GM23338 (cell line): ENCODE measurements at regions not wholly inside any gene's neighbourhood (a gene's known extent, or its start where the extent isn't known, plus 50 kb on each side); places are given as distances from the start of the nearest gene placed in this dataset.

Experiments used
- ATAC-seq: fragments of 200-7000 bp; cut with Tn5 transposase; 3 replicates; pipeline ENCODE4 v1.9.1; 2020
- DNase-seq: peaks from one replicate; pipeline ENCODE4 v3.0.0-alpha.2; 2015; ENCODE audit warnings: low spot score
- H2AFZ ChIP-seq: fragments of 200-600 bp; sonication (generic); 2 replicates; pipeline ENCODE4 v1.8.0; 2016; ENCODE audit warnings: antibody characterized with exemption, mild to moderate bottlenecking, moderate library complexity
- H3F3A ChIP-seq: fragments of 200-600 bp; sonication (generic); replicated peaks from 2 replicates; pipeline ENCODE4 v1.8.0; 2017; ENCODE audit warnings: antibody characterized with exemption, mixed run types, low read depth
- H3K27ac ChIP-seq: fragments of 200-600 bp; sonication (generic); 2 replicates; pipeline ENCODE4 v1.6.1; 2016; ENCODE audit warnings: low read depth
- H3K27me3 ChIP-seq: fragments of 200-600 bp; sonication (generic); 2 replicates; pipeline ENCODE4 v1.8.0; 2016; ENCODE audit warnings: mild to moderate bottlenecking, mixed run types, moderate library complexity; ENCODE audit not compliant: insufficient read depth
- H3K36me3 ChIP-seq: fragments of 200-600 bp; sonication (generic); 2 replicates; pipeline ENCODE4 v1.8.0; 2016; ENCODE audit warnings: mild to moderate bottlenecking; ENCODE audit not compliant: insufficient read depth
- H3K4me1 ChIP-seq: fragments of 200-600 bp; sonication (generic); 2 replicates; pipeline ENCODE4 v1.8.0; 2016; ENCODE audit warnings: mild to moderate bottlenecking, moderate library complexity; ENCODE audit not compliant: insufficient read depth
- H3K4me2 ChIP-seq: fragments of 200-600 bp; sonication (generic); 2 replicates; pipeline ENCODE4 v1.7.1; 2017; ENCODE audit warnings: mixed run types
- H3K4me3 ChIP-seq: fragments of 200-600 bp; sonication (generic); 2 replicates; pipeline ENCODE4 v1.6.1; 2016; ENCODE audit warnings: mixed run types
- H3K79me2 ChIP-seq: fragments of 200-600 bp; sonication (generic); replicated peaks from 2 replicates; pipeline ENCODE4 v1.8.0; 2017; ENCODE audit warnings: mild to moderate bottlenecking; ENCODE audit not compliant: insufficient read depth
- H3K9me2 ChIP-seq: fragments of 200-600 bp; sonication (generic); 2 replicates; pipeline ENCODE4 v1.8.0; 2017; ENCODE audit not compliant: insufficient read depth
- H4K20me1 ChIP-seq: fragments of 200-600 bp; sonication (generic); replicated peaks from 2 replicates; pipeline ENCODE4 v1.8.0; 2017; ENCODE audit warnings: mild to moderate bottlenecking; ENCODE audit not compliant: insufficient read depth
- H3K27ac Mint-ChIP-seq: 2 replicates; pipeline ENCODE4 v1.8.0; 2020; ENCODE audit warnings: inconsistent platforms, mild to moderate bottlenecking, moderate library complexity, mixed read lengths
- H3K27me3 Mint-ChIP-seq: 3 replicates; pipeline ENCODE4 v1.8.0; 2022; ENCODE audit warnings: low read depth, mild to moderate bottlenecking, moderate library complexity, mixed read lengths, inconsistent platforms; ENCODE audit not compliant: insufficient read depth, poor library complexity
- H3K36me3 Mint-ChIP-seq: 3 replicates; pipeline ENCODE4 v1.8.0; 2021; ENCODE audit warnings: low read depth, mild to moderate bottlenecking, inconsistent platforms, moderate library complexity, mixed read lengths
- H3K4me1 Mint-ChIP-seq: 3 replicates; pipeline ENCODE4 v1.8.0; 2020; ENCODE audit warnings: mild to moderate bottlenecking, inconsistent platforms, mixed read lengths
- H3K4me3 Mint-ChIP-seq: 3 replicates; pipeline ENCODE4 v1.8.0; 2021; ENCODE audit warnings: moderate library complexity, mild to moderate bottlenecking, inconsistent platforms, mixed read lengths
- H3K9me3 Mint-ChIP-seq: 3 replicates; pipeline ENCODE4 v1.8.0; 2020; ENCODE audit warnings: moderate library complexity, mild to moderate bottlenecking, inconsistent platforms, mixed read lengths
- CREB1 ChIP-seq: fragments of 250-450 bp; sonication (Bioruptor Pico); IDR thresholded peaks from 2 replicates; pipeline ENCODE4 v1.5.0; 2020; ENCODE audit warnings: low read depth, mild to moderate bottlenecking, moderate library complexity
- EZH2 ChIP-seq: fragments of 200-600 bp; sonication (generic); IDR thresholded peaks from one replicate; pipeline ENCODE4 v1.8.0; 2017; ENCODE audit warnings: antibody characterized with exemption, mild to moderate bottlenecking, low read depth; ENCODE audit not compliant: unreplicated experiment
- POLR2AphosphoS5 ChIP-seq: IDR thresholded peaks from 2 replicates; pipeline ENCODE4 v1.6.1; 2016; ENCODE audit warnings: antibody characterized with exemption, low read depth
- TF ChIP-seq, protein P1 (sequence below), 2 experiments: fragments of 200-600 bp in 1 of 2; sonication (generic) in 1 of 2; conservative IDR thresholded peaks; 2 replicates each; pipeline versions ENCODE4 v1.5.1 to v1.6.1; 2016 to 2017; ENCODE audit warnings: antibody characterized with exemption in 2 of 2, low read depth in 2 of 2, mild to moderate bottlenecking in 2 of 2, moderate library complexity in 1 of 2
- TF ChIP-seq, protein P2 (sequence below): IDR thresholded peaks from one replicate; pipeline ENCODE4 v1.6.1; 2018; ENCODE audit warnings: antibody characterized with exemption; ENCODE audit not compliant: unreplicated experiment

DNA sequence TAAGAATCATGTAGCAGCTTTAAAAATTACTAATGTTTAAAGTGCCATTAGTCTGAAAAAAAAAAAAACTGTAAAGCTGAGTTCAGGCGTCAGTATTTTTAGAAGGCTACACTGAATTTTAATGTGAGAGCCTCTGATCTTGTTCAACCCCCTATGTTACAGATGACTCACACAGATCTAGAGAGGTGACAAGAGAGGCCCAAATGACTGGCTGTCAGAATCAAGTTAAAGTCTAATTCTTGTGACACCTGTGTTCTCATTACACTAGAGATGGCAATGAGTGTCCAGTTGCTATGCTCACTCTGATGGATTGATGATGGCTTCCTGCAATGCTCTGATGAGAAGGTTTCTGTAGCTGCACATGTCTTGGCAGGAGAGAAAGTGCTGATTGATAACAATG is 203.5 kb upstream of the OBI1 start:
- H3K27ac Mint-ChIP-seq, result no peak overlapping the region

DNA sequence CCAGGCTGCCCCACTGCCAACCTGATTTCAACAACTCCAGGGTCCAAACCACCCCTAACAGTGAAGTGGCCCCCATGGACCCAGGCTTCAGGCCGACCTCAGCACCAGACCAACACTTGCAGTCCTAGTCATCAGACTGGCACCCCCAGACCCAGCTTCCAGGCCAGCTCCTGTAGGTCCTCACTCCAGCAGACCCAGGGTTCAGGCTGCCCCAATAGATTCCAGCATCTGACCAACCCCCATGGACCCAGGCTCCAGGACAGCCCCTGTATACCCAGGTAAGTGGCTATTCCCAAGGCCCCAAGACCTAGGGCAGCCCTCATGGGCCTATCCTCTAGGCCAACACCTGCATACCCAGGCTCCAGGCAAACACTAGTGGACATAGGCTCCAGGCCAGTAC is 193.8 kb upstream of the OBI1 start:
- no peak overlapping the region for H3K4me2 ChIP-seq
- Mint-ChIP-seq H3K27me3 (peaks cover 3% of the 10 kb centered on the region), H3K4me1 (no peaks in the 10 kb centered on the region), H3K4me3 (no peak overlapping the region), H3K36me3 (no peaks in the 10 kb centered on the region), H3K9me3 (peaks cover 8% of the 10 kb centered on the region; the same call in 2 of the 3 replicates), H3K27ac (no peak overlapping the region)
- H3F3A ChIP-seq, result no peaks in the 10 kb centered on the region
- no peaks in the 10 kb centered on the region for H4K20me1 ChIP-seq
- H3K27ac ChIP-seq, result no peak overlapping the region
- ATAC-seq, result no peak
- no peaks in the 10 kb centered on the region for H3K36me3 ChIP-seq
- no peak overlapping the region for H3K4me3 ChIP-seq
- H3K4me1 ChIP-seq, result no peaks in the 10 kb centered on the region
- TF ChIP-seq EZH2 (no peak), POLR2AphosphoS5 (no peak), CREB1 (CRISPR knock-in tag) (no peak)
- TF ChIP-seq, protein P1, sequence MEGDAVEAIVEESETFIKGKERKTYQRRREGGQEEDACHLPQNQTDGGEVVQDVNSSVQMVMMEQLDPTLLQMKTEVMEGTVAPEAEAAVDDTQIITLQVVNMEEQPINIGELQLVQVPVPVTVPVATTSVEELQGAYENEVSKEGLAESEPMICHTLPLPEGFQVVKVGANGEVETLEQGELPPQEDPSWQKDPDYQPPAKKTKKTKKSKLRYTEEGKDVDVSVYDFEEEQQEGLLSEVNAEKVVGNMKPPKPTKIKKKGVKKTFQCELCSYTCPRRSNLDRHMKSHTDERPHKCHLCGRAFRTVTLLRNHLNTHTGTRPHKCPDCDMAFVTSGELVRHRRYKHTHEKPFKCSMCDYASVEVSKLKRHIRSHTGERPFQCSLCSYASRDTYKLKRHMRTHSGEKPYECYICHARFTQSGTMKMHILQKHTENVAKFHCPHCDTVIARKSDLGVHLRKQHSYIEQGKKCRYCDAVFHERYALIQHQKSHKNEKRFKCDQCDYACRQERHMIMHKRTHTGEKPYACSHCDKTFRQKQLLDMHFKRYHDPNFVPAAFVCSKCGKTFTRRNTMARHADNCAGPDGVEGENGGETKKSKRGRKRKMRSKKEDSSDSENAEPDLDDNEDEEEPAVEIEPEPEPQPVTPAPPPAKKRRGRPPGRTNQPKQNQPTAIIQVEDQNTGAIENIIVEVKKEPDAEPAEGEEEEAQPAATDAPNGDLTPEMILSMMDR (conservative IDR thresholded peaks at IDR 0.05; ENCODE audit: low read depth in 2 of 2), result no peak
- H3K27me3 ChIP-seq, result no peaks in the 10 kb centered on the region
- H2AFZ ChIP-seq, result no peak overlapping the region
- DNase-seq, result no peak
- H3K9me2 ChIP-seq, result no peaks in the 10 kb centered on the region; the same call in 1 of the 2 replicates
- no peaks in the 10 kb centered on the region for H3K79me2 ChIP-seq

More for the DNA sequence above, 203.5 kb upstream of the OBI1 start:
- Histone ChIP-seq H3K27me3 (no peaks in the 10 kb centered on the region), H4K20me1 (no peaks in the 10 kb centered on the region), H3K4me1 (no peaks in the 10 kb centered on the region), H3K36me3 (0 out of 2 replicates have a peak, but pooled peaks cover 2% of the 10 kb centered on the region), H3K4me3 (no peak overlapping the region), H3K27ac (no peak overlapping the region), H3K4me2 (no peak overlapping the region), H3F3A (no peaks in the 10 kb centered on the region), H3K9me2 (0 out of 2 replicates have a peak, but pooled peaks cover 4% of the 10 kb centered on the region), H3K79me2 (no peaks in the 10 kb centered on the region), H2AFZ (no peak overlapping the region)
- peaks cover 15% of the 10 kb centered on the region; the same call in 2 of the 3 replicates for H3K36me3 Mint-ChIP-seq
- H3K4me1 Mint-ChIP-seq, result no peaks in the 10 kb centered on the region
- peaks cover 48% of the 10 kb centered on the region for H3K9me3 Mint-ChIP-seq
- DNase-seq (no peak), ATAC-seq (no peak)
- peaks cover 1% of the 10 kb centered on the region for H3K27me3 Mint-ChIP-seq
- no peak overlapping the region for H3K4me3 Mint-ChIP-seq
- TF ChIP-seq, protein P2, sequence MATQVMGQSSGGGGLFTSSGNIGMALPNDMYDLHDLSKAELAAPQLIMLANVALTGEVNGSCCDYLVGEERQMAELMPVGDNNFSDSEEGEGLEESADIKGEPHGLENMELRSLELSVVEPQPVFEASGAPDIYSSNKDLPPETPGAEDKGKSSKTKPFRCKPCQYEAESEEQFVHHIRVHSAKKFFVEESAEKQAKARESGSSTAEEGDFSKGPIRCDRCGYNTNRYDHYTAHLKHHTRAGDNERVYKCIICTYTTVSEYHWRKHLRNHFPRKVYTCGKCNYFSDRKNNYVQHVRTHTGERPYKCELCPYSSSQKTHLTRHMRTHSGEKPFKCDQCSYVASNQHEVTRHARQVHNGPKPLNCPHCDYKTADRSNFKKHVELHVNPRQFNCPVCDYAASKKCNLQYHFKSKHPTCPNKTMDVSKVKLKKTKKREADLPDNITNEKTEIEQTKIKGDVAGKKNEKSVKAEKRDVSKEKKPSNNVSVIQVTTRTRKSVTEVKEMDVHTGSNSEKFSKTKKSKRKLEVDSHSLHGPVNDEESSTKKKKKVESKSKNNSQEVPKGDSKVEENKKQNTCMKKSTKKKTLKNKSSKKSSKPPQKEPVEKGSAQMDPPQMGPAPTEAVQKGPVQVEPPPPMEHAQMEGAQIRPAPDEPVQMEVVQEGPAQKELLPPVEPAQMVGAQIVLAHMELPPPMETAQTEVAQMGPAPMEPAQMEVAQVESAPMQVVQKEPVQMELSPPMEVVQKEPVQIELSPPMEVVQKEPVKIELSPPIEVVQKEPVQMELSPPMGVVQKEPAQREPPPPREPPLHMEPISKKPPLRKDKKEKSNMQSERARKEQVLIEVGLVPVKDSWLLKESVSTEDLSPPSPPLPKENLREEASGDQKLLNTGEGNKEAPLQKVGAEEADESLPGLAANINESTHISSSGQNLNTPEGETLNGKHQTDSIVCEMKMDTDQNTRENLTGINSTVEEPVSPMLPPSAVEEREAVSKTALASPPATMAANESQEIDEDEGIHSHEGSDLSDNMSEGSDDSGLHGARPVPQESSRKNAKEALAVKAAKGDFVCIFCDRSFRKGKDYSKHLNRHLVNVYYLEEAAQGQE, result no peak
